Right atrium auricular region (tissue), 2 donors: ENCODE measurements at regions not wholly inside any gene's neighbourhood (a gene's known extent, or its start where the extent isn't known, plus 50 kb on each side); places are given as distances from the start of the nearest gene placed in this dataset.

Experiments used
- DNase-seq: peaks from one replicate; pipeline ENCODE4 v3.0.0-alpha.2; 2019; ENCODE audit warnings: low spot score
- H3K27ac ChIP-seq, 2 donors: fragments of 200-600 bp; sonication (generic); 1 replicate in 1 of 2; 2 replicates in 1 of 2; pipeline ENCODE4 v1.5.1; 2016 to 2019
- H3K27me3 ChIP-seq, 2 donors: fragments of 200-600 bp; sonication (generic); one replicate each; pipeline versions ENCODE4 v1.5.1 to v1.6.0; 2017 to 2019
- H3K36me3 ChIP-seq: fragments of 200-600 bp; sonication (generic); one replicate; pipeline ENCODE4 v1.5.1; 2016
- H3K4me1 ChIP-seq, 2 donors: fragments of 200-600 bp; sonication (generic); one replicate each; pipeline versions ENCODE4 v1.5.1 to v1.6.0; 2017 to 2019
- H3K4me3 ChIP-seq, 2 donors: fragments of 200-600 bp; sonication (generic); 1 replicate in 1 of 2; 2 replicates in 1 of 2; pipeline ENCODE4 v1.5.1; 2017 to 2019; ENCODE audit warnings: mild to moderate bottlenecking in 1 of 2, moderate library complexity in 1 of 2
- H3K9me3 ChIP-seq, 2 donors: fragments of 200-600 bp; sonication (generic); one replicate each; pipeline ENCODE4 v1.5.1; 2019
- CTCF ChIP-seq, 2 donors: fragments of 200-600 bp; sonication (generic); IDR thresholded peaks; one replicate each; pipeline ENCODE4 v1.5.1; 2019; ENCODE audit warnings: antibody characterized with exemption in 2 of 2

GRCh38 chr3:181292984-181293383, 303.4 kb upstream of the DNAJC19 start:
- Histone ChIP-seq H3K36me3 (no peaks in the 10 kb centered on the region), H3K9me3 (no peaks in the 10 kb centered on the region), H3K4me3 (no peak overlapping the region), H3K4me1 (no peaks in the 10 kb centered on the region), H3K27ac (no peak overlapping the region), H3K27me3 (no peaks in the 10 kb centered on the region)
- no peak for TF ChIP-seq CTCF (IDR thresholded peaks at IDR 0.05)
- DNase-seq = no peak

GRCh38 chr3:181290941-181291340, 301.4 kb upstream of the DNAJC19 start:
- Histone ChIP-seq H3K4me1 (no peaks in the 10 kb centered on the region), H3K9me3 (no peaks in the 10 kb centered on the region), H3K27ac (no peak overlapping the region), H3K27me3 (no peaks in the 10 kb centered on the region), H3K4me3 (no peak overlapping the region), H3K36me3 (no peaks in the 10 kb centered on the region)
- DNase-seq = no peak
- no peak for TF ChIP-seq CTCF (IDR thresholded peaks at IDR 0.05)

GRCh38 chr3:181289306-181289705, 299.8 kb upstream of the DNAJC19 start:
- Histone ChIP-seq H3K4me3 (no peak overlapping the region), H3K4me1 (no peaks in the 10 kb centered on the region), H3K36me3 (no peaks in the 10 kb centered on the region), H3K27ac (no peak overlapping the region), H3K27me3 (no peaks in the 10 kb centered on the region), H3K9me3 (no peaks in the 10 kb centered on the region)
- no peak for DNase-seq
- TF ChIP-seq CTCF (IDR thresholded peaks at IDR 0.05) = no peak

- H3K27me3 ChIP-seq = no peaks in the 10 kb centered on the region
- no peak overlapping the region for H3K4me3 ChIP-seq
- H3K27ac ChIP-seq = no peak overlapping the region
- no peaks in the 10 kb centered on the region for H3K4me1 ChIP-seq
- H3K9me3 ChIP-seq = no peaks in the 10 kb centered on the region
- DNase-seq = no peak
- TF ChIP-seq CTCF (IDR thresholded peaks at IDR 0.05) = no peak
- no peaks in the 10 kb centered on the region for H3K36me3 ChIP-seq
Measured at GRCh38 chr3:181288145-181288544, 298.6 kb upstream of the DNAJC19 start.

- no peaks in the 10 kb centered on the region for H3K9me3 ChIP-seq
- no peak overlapping the region for H3K4me3 ChIP-seq
- no peak for DNase-seq
- H3K27me3 ChIP-seq = no peaks in the 10 kb centered on the region
- no peaks in the 10 kb centered on the region for H3K4me1 ChIP-seq
- H3K27ac ChIP-seq = no peak overlapping the region
- TF ChIP-seq CTCF (IDR thresholded peaks at IDR 0.05) = no peak
- H3K36me3 ChIP-seq = no peaks in the 10 kb centered on the region
Measured at GRCh38 chr3:181279239-181279565, 289.7 kb upstream of the DNAJC19 start.

GRCh38 chr3:181278468-181279238, 289.1 kb upstream of the DNAJC19 start:
- TF ChIP-seq CTCF (IDR thresholded peaks at IDR 0.05) = peak in 1 of 2 donors; percentile 51
- Histone ChIP-seq H3K4me3 (no peak overlapping the region), H3K36me3 (no peaks in the 10 kb centered on the region), H3K27ac (no peak overlapping the region), H3K9me3 (no peaks in the 10 kb centered on the region), H3K27me3 (no peaks in the 10 kb centered on the region), H3K4me1 (no peaks in the 10 kb centered on the region)
- no peak for DNase-seq
